HuH-7 (cell line): ENCODE measurements at regions not wholly inside any gene's neighbourhood (a gene's known extent, or its start where the extent isn't known, plus 50 kb on each side); places are given as distances from the start of the nearest gene placed in this dataset.

Source experiments
- DNase-seq: peaks from one replicate; pipeline ENCODE4 v3.0.0; 2011; ENCODE audit warnings: low spot score

GRCh38 chr10:89887830-89888229 lies 186.4 kb downstream of the KIF20B start:
- DNase-seq: no peak

DNA sequence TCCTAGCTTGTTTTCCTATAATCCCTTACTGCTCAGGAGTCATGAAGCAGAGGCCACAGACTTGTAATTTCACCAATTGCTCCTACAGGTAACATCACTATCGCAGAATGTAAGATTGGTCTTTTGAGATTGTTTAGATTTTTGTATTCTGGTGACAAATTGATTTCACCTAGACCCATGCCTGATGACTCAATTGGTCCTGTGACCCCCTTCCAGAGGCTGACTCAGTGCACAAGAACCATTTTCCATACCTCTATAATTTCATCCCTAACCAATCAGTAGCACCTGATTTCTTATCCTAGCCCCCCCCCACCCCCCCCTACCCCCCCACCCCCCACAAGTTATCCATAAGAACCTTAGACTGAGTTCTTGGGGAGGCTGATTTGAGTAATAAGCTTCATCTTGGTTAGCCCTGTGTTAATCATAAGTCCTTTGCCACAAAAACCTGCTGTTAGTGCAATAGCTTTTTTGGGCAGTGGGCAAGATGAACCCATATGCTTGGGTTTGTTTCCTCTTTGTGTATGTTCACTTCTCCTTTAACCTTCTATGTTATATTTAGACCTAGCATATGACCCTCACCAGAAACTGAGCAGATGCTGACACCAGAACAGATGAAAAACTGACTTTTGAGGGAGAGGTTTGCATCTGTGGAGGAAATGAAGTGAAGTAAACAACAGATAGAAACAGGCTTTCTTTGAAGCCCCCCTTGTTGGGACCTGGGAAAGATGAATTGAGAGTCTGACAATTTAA lies 187.1 kb downstream of the KIF20B start:
- DNase-seq: no peak

GRCh38 chr10:89889606-89890005 lies 188.2 kb downstream of the KIF20B start:
- no peak for DNase-seq

GRCh38 chr10:89891006-89891535 lies 189.7 kb downstream of the KIF20B start:
- no peak for DNase-seq

GRCh38 chr10:89894051-89894450 lies 192.7 kb downstream of the KIF20B start:
- no peak for DNase-seq

- no peak for DNase-seq
Observed at GRCh38 chr10:89900554-89900953, 199.2 kb downstream of the KIF20B start.

- no peak for DNase-seq
Observed at GRCh38 chr10:89901895-89902294, 200.5 kb downstream of the KIF20B start.

DNA sequence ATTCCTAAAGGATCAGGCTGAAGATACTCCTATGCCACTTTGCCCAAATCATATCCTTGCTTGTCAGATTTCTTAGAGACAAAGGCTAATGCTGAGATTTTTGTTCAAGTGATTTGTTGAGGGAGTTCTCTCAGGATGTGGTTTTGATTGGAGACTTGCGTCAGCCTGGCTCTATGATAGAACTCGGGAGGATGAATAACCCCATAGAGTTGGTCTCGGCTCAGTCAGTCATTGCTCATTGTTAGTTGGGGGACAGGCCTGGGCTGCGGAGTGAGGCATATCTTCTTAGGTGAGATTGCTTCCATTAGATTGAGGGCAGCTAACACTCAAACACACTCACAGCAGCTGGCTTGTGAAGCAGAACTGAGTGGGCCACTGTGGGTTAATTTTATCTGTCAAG lies 203.4 kb downstream of the KIF20B start:
- DNase-seq: no peak

DNA sequence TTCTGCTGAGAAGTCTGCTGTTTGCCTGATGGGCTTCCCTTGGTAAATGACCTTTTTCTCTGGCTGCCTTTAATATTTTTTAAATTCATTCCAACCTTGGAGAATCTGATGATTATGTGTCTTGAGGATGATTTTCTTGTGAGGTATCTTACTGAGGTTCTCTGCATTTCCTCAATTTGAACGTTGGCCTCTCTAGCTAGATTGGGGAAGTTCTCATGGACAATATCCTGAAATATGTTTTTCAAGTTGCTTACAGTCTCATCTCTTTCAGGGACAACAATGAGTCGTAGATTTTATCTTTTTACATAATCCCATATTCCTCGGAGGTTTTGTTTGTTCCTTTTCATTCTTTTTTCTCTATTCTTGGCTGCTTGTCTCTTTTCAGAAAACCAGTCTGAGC lies 208.4 kb downstream of the KIF20B start:
- DNase-seq: no peak

DNA sequence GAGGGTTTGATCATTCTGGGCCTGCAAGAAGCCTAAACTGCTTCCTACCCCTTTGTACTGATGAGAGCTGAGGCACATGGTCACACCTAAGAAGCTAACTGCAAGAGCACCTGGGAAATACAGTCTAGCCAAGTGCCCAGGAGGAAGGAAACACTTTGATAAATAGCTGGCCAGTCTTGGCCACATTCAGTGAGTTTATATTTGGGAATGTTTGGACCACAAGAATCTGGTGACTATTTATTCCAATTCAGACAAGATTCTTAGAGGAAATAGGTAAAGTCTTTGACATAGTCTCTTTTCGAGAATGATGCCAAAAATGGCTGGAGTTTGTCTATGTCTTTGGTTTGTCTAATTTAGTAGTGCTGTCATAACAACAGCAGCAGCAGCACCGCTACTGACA lies 213.6 kb downstream of the KIF20B start:
- no peak for DNase-seq

- DNase-seq: no peak
Observed at GRCh38 chr10:89915968-89916367, 214.6 kb downstream of the KIF20B start.

DNA sequence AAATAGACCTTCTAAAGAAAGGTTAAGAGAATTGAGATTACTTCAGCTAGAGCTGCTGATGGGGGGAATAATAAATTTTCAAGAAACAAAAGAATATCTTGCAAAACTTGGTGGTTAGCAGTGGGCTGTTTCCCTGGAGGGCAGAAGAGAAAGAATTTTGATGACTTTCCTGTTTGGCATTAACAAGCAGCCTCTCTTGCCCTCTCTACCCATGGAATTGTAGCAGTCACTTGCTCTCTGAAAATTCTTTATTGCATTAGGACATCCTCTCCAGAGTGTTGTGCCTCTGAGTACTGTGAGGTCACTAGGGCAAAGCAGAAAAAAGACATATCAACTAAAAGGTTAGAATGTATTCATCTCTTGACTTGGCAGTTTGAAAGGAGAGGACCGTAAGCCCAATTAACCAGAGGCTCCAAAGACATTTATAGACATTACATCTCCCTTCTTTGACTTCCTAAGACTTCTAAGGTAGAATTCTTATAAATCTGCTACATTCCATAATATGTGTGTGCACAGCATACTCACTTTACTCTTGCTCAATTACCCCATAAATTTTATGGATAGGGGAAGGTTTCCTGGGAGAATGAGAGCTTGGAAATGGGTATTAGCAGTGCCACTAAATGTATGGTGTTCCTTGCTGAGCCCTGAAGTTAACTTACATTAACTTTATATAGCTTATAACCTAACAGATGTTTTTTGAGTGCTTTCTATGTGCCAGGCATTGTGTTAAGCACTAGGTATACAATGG lies 215.3 kb downstream of the KIF20B start:
- DNase-seq: no peak

DNA sequence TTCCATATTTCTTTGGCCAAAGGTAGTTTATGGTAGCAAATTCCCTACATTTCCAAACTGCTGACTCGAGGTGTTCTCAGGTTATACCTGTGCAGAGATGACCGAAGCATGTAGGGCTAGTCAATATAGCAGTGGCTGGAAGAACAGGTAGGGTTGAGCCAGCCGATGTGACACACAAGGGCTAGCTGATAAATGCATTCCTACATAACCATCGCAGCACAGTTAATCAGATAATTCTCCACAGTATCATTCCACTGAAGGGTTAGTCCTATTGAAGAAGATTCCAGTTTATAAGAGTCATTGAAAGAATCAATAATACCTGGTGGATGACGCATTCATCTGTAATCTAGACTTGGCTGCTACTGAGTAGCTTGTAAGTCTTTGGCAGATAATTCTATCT lies 220.0 kb downstream of the KIF20B start:
- no peak for DNase-seq

DNA sequence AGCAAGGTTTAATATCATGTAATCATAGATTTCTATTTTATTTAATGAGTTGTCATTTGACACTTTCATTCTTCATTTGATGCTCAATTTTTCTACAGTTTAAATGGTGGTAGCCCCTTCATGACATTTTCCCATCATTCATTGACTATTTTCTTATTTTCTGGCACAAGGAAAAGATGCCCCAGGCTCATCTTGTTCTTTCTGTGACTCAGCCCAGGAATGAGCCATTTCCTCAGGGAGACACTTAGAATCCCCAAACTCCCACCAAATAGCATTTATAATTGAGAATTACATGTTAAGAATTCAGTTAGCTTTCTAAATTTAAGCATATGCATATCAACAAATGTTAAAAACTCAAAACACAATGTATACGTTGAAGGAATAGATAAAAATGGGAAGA lies 222.3 kb downstream of the KIF20B start:
- no peak for DNase-seq

- no peak for DNase-seq
Observed at GRCh38 chr10:89924261-89924660, 222.9 kb downstream of the KIF20B start.

DNA sequence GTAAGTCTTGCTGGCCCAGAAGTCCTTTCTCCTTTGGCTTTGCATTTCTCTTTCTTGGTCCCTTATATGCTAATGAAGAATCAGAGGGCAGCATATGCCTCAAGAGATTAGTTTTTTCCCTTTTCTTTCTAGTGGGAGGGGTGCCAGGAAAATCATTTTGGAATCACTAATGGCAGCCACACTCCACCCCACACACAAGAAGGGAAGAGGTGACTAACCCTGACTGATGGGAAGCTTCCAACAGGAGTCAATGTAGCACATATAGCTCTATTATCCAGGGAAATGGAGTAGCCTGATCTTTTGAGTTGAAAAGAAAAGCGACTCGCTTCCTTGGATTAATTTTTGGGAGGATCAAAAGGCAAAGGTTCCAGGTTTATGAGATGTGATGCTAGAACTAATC lies 225.3 kb downstream of the KIF20B start:
- no peak for DNase-seq

GRCh38 chr10:89929282-89930026 lies 228.1 kb downstream of the KIF20B start:
- no peak for DNase-seq

GRCh38 chr10:89937494-89937893 lies 236.1 kb downstream of the KIF20B start:
- DNase-seq: no peak

DNA sequence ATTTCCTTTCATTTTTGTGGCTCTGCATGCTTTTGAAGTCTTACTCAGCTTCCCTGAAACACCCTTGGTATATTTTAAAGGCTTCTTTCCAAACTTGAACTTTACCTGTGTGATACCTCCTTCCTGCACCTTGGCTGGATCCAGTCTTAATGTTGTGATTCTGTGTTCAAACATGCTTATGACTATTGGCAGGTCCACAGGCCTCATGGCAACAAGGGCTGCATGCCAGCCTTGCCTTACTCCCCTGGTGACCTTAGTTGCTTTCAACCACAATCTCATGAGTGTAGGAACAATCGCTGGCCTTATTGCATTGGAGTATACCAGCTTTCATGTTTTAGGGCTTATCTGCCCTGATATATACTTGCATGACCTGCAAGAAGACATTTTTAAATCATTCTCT lies 238.7 kb downstream of the KIF20B start:
- no peak for DNase-seq

DNA sequence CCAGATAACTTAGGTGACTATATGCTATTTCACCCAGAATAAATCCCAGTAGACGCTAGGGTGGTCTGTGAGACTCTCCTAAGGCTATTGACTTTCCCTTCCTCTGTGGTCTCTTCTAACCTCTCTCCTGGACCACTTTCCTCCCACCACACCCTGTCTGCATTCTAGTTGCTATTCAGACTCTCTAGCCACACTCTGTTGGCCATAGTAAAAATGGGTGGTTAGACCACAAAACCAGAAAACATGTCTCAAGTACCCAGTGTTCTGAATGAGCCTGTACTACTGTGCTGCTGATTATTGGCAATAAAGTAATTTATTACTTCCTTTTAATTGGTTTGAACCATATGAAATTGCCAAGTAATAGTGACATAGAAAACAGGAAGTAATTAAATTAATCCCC lies 240.8 kb downstream of the KIF20B start:
- no peak for DNase-seq

DNA sequence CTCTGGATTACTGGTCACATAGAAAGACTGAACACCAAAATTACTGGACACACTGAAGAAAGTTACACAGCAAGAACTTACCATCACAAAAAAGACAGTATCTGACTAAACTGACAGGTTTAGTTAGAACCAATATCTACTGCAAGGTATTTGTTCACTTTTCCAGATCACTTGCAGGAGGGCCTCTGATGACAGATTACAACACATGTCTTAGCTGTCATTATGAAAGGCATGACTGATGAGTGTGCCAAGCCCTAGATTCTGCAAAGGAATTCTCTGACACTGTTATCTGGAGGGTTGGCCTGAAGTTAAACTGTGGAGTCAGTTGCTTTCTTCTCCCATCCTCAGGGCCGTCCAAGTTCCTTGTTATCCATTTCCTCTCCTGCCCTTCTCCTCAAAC lies 242.7 kb downstream of the KIF20B start:
- DNase-seq: no peak

GRCh38 chr10:89946106-89946505 lies 244.7 kb downstream of the KIF20B start:
- no peak for DNase-seq

DNA sequence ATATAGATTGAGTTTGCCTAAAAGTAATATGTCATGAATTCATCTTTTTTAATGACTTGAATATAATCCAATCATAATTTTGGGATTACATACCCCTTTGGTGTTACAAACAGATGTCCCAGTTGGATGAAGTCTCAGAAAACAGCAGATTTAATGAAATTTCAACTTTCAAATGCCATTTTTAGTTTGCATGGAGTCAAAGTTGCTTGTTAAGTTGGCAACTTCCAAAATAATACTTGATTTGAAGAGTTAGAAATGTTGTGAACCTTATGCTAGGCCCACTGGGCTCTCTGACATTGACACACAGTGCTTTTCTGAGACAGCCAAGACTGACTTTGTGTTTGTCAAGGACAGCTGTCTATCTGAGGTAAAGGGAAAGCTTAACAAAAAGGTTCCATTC lies 248.1 kb downstream of the KIF20B start:
- no peak for DNase-seq
